Loucy (cell line): ENCODE measurements at regions not wholly inside any gene's neighbourhood (a gene's known extent, or its start where the extent isn't known, plus 50 kb on each side); places are given as distances from the start of the nearest gene placed in this dataset.

ENCODE experiments used
- H2AFZ ChIP-seq: fragments of 200-600 bp; sonication (generic); 2 replicates; pipeline ENCODE4 v1.6.0; 2016; ENCODE audit warnings: antibody characterized with exemption, mild to moderate bottlenecking, low read length, moderate library complexity
- H3F3A ChIP-seq: fragments of 200-600 bp; 2 replicates; pipeline ENCODE4 v1.6.0; 2016; ENCODE audit warnings: antibody characterized with exemption, low read depth, mild to moderate bottlenecking
- H3K27me3 ChIP-seq: fragments of 200-600 bp; sonication (generic); 2 replicates; pipeline ENCODE4 v1.6.1; 2014; ENCODE audit warnings: low read length, mild to moderate bottlenecking; ENCODE audit not compliant: insufficient read depth, poor library complexity, severe bottlenecking
- H3K36me3 ChIP-seq: fragments of 200-600 bp; sonication (generic); 2 replicates; pipeline ENCODE4 v1.6.1; 2016; ENCODE audit warnings: low read length; ENCODE audit not compliant: insufficient read depth
- H3K4me1 ChIP-seq: fragments of 200-600 bp; sonication (generic); 2 replicates; pipeline ENCODE4 v1.5.1; 2014; ENCODE audit warnings: low read length, mild to moderate bottlenecking; ENCODE audit not compliant: insufficient read depth, poor library complexity, severe bottlenecking
- H3K4me2 ChIP-seq: fragments of 200-600 bp; sonication (generic); 2 replicates; pipeline ENCODE4 v1.6.0; 2014; ENCODE audit warnings: antibody characterized with exemption, low read length, low read depth, mild to moderate bottlenecking; ENCODE audit not compliant: poor library complexity, severe bottlenecking
- H3K4me3 ChIP-seq: fragments of 200-600 bp; sonication (generic); 2 replicates; pipeline ENCODE4 v1.5.1; 2014; ENCODE audit warnings: low read length, mild to moderate bottlenecking, mixed read lengths; ENCODE audit not compliant: poor library complexity, severe bottlenecking
- H3K79me2 ChIP-seq: fragments of 200-600 bp; sonication (generic); 2 replicates; pipeline ENCODE4 v1.6.1; 2014; ENCODE audit warnings: low read length; ENCODE audit not compliant: insufficient read depth
- H3K9ac ChIP-seq: fragments of 200-600 bp; sonication (generic); 2 replicates; pipeline ENCODE4 v1.6.0; 2014; ENCODE audit warnings: mild to moderate bottlenecking, low read depth, low read length, moderate library complexity; ENCODE audit not compliant: poor library complexity, severe bottlenecking
- H3K9me2 ChIP-seq: fragments of 200-600 bp; sonication (generic); replicated peaks from 2 replicates; pipeline ENCODE4 v1.6.1; 2016; ENCODE audit warnings: low read depth, low read length, mixed read lengths
- H3K9me3 ChIP-seq: fragments of 200-600 bp; sonication (generic); 2 replicates; pipeline ENCODE4 v1.6.1; 2014; ENCODE audit warnings: mild to moderate bottlenecking, antibody characterized with exemption, low read length, low read depth; ENCODE audit not compliant: insufficient read depth
- H4K20me1 ChIP-seq: fragments of 200-600 bp; sonication (generic); 2 replicates; pipeline ENCODE4 v1.6.0; 2014; ENCODE audit warnings: antibody characterized with exemption, low read length, mild to moderate bottlenecking; ENCODE audit not compliant: insufficient read depth, poor library complexity, severe bottlenecking
- EZH2phosphoT487 ChIP-seq: fragments of 200-600 bp; IDR thresholded peaks from 2 replicates; pipeline ENCODE4 v1.6.1; 2018; ENCODE audit warnings: antibody characterized with exemption, mild to moderate bottlenecking, moderate library complexity, borderline replicate concordance
- TF ChIP-seq, protein P1 (sequence below): fragments of 200-600 bp; sonication (generic); conservative IDR thresholded peaks from 2 replicates; pipeline ENCODE4 v1.5.1; 2014; ENCODE audit warnings: mild to moderate bottlenecking, antibody characterized with exemption, low read length

DNA sequence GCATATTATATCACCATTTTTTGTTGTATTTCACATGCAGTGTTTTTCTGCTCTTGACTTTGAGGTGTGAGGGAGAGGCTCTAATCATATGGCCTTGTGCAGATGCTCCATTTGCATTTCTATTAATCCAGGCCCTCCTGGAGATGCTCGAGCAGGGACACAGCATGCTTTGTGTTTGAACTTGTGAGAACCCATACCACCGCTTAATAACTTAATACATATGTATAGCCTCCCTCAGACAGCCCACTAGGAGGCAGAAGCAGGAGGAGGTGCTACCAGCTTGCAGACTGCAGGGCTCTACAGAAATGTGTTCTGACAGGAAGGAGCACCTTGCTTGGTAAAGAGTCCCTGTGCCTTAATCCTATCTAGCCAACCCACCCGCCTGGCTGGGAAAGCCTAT is 155.2 kb downstream of the BARHL2 start:
- Histone ChIP-seq H3K79me2 (no peaks in the 10 kb centered on the region), H2AFZ (no peak overlapping the region), H4K20me1 (no peaks in the 10 kb centered on the region), H3K4me2 (no peak overlapping the region), H3K36me3 (no peaks in the 10 kb centered on the region), H3K9ac (no peak overlapping the region), H3K9me3 (no peaks in the 10 kb centered on the region), H3F3A (no peaks in the 10 kb centered on the region), H3K9me2 (no peaks in the 10 kb centered on the region), H3K4me3 (no peak overlapping the region), H3K4me1 (no peaks in the 10 kb centered on the region), H3K27me3 (no peaks in the 10 kb centered on the region)
- TF ChIP-seq, protein P1, sequence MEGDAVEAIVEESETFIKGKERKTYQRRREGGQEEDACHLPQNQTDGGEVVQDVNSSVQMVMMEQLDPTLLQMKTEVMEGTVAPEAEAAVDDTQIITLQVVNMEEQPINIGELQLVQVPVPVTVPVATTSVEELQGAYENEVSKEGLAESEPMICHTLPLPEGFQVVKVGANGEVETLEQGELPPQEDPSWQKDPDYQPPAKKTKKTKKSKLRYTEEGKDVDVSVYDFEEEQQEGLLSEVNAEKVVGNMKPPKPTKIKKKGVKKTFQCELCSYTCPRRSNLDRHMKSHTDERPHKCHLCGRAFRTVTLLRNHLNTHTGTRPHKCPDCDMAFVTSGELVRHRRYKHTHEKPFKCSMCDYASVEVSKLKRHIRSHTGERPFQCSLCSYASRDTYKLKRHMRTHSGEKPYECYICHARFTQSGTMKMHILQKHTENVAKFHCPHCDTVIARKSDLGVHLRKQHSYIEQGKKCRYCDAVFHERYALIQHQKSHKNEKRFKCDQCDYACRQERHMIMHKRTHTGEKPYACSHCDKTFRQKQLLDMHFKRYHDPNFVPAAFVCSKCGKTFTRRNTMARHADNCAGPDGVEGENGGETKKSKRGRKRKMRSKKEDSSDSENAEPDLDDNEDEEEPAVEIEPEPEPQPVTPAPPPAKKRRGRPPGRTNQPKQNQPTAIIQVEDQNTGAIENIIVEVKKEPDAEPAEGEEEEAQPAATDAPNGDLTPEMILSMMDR: peak; percentile 40
- TF ChIP-seq EZH2phosphoT487: no peak

DNA sequence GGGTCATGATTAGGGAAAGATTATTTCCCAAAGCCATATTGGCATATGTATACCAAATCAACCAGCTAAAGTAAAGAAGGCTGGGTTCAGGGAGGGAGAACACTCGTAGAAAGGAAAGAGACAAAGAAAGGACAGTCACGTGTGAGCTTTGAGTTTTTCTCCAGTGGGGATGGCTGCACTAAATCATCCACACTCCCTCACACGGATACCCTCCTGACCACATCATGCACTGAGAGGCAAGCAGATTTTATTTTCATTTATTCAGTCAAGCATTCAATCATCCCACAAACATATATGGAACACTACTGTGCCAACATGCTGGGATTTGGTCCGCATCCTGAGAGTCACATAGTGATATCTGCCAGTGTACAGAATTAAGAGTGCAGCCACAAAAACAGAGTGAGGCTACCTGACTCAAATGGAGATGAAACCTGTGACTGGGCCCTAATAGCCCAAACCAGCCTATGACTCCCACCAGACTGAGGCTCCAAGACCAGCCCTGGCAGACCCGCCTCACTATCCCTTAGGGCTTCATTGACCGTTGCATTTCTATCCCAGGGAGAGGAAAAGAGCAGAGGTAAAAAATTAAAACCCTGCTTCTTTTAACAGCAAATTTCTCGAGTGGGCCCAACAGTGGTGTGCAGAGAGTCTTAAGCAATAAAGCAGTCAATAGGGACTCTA is 155.9 kb downstream of the BARHL2 start:
- no peaks in the 10 kb centered on the region for H3F3A ChIP-seq
- H3K9ac ChIP-seq: no peak overlapping the region
- no peaks in the 10 kb centered on the region for H3K4me1 ChIP-seq
- H3K36me3 ChIP-seq: no peaks in the 10 kb centered on the region
- no peak overlapping the region for H2AFZ ChIP-seq
- H4K20me1 ChIP-seq: no peaks in the 10 kb centered on the region
- no peaks in the 10 kb centered on the region for H3K79me2 ChIP-seq
- no peaks in the 10 kb centered on the region for H3K9me2 ChIP-seq
- TF ChIP-seq, protein P1: no peak
- no peak for TF ChIP-seq EZH2phosphoT487
- H3K9me3 ChIP-seq: no peaks in the 10 kb centered on the region
- no peaks in the 10 kb centered on the region for H3K27me3 ChIP-seq
- H3K4me2 ChIP-seq: no peak overlapping the region
- no peak overlapping the region for H3K4me3 ChIP-seq

DNA sequence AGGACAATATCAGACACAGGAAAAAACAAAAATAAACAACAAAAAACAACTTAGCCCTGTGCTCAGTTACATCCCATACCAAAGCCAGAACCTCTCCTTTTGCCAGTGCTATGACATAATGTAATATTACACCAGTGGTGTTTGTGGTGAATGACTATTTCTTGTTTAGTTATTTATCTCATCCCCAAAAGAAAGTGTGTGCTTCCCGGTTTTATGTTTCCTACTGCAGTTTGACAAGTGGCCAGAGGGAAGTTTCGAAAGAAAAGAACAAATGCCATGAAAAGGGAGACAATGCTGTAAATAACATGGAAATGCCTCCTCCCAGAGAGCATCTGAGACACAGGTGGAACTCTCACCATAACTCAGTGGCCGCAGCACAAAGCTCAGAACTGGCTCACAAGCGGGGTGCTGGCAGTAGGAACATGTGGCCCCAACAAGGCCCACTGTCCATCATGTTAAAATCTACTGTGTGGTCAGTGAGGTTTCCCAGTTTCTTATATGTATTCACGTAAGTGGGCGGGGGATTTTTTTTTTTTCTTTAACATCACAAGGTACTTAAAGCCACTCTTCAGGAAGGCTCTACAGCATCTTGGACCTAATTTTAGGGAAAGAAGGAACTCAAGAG is 158.2 kb downstream of the BARHL2 start:
- Histone ChIP-seq H3K36me3 (no peaks in the 10 kb centered on the region), H3K79me2 (no peaks in the 10 kb centered on the region), H3K4me2 (no peak overlapping the region), H3K9me2 (no peaks in the 10 kb centered on the region), H3K27me3 (no peaks in the 10 kb centered on the region), H3F3A (no peaks in the 10 kb centered on the region), H3K9me3 (no peaks in the 10 kb centered on the region), H2AFZ (no peak overlapping the region), H3K9ac (no peak overlapping the region), H4K20me1 (no peaks in the 10 kb centered on the region), H3K4me1 (no peaks in the 10 kb centered on the region), H3K4me3 (no peak overlapping the region)
- TF ChIP-seq, protein P1: no peak
- TF ChIP-seq EZH2phosphoT487: no peak
